Right lobe of liver (tissue), 6 donors: ENCODE measurements at regions not wholly inside any gene's neighbourhood (a gene's known extent, or its start where the extent isn't known, plus 50 kb on each side); places are given as distances from the start of the nearest gene placed in this dataset.

ENCODE experiments used
- ATAC-seq, 4 donors: fragments of 200-7000 bp; cut with Tn5 transposase; one replicate each; pipeline ENCODE4 v1.9.1; 2020; ENCODE audit warnings: mild to moderate bottlenecking in 4 of 4, moderate library complexity in 4 of 4
- DNase-seq, 3 donors: peaks; one replicate each; pipeline ENCODE4 v3.0.0-alpha.2; 2020
- H3K27ac ChIP-seq, 3 donors: fragments of 200-600 bp; one replicate each; pipeline ENCODE4 v1.8.0; 2022
- H3K27me3 ChIP-seq, 2 donors: fragments of 200-600 bp; one replicate each; pipeline ENCODE4 v1.8.0; 2022
- H3K36me3 ChIP-seq, 4 donors: fragments of 200-600 bp; sonication (generic) in 1 of 4; one replicate each; pipeline versions ENCODE4 v1.5.1 to v1.8.0; 2017 to 2022; ENCODE audit warnings: control low read depth in 1 of 4
- H3K4me1 ChIP-seq, 4 donors: fragments of 200-600 bp; sonication (generic) in 1 of 4; one replicate each; pipeline versions ENCODE4 v1.5.1 to v1.8.0; 2017 to 2022; ENCODE audit warnings: control low read depth in 1 of 4
- H3K4me3 ChIP-seq, 3 donors: fragments of 200-600 bp; one replicate each; pipeline ENCODE4 v1.8.0; 2022
- H3K9me3 ChIP-seq, 4 donors: fragments of 200-600 bp; sonication (generic) in 1 of 4; one replicate each; pipeline versions ENCODE4 v1.5.1 to v1.8.0; 2017 to 2022; ENCODE audit warnings: control low read depth in 1 of 4
- POLR2A ChIP-seq: fragments of 450-650 bp; IDR thresholded peaks from one replicate; pipeline ENCODE4 v1.6.1; 2017; ENCODE audit warnings: antibody characterized with exemption, mild to moderate bottlenecking
- WGBS: methylation state at CpG from one replicate; pipeline ENCODE4 v1.1.6; 2018; ENCODE audit warnings: low coverage, low lambda C conversion rate; ENCODE audit not compliant: insufficient coverage; ENCODE audit errors: missing lambda C conversion rate; 5-methylcytosine and 5-hydroxymethylcytosine counted together
- intact Hi-C, 2 donors: fragments of 100-400 bp; cut with DNase I; formaldehyde crosslinking; loops; one replicate each; pipeline versions ENCODE4 v1.11.2 to v1.14.1; 2022
- TF ChIP-seq, protein P1 (sequence below), 4 donors: fragments of 200-600 bp in 3 of 4; fragments of 450-650 bp in 1 of 4; IDR thresholded peaks; one replicate each; pipeline versions ENCODE4 v1.5.1 to v1.8.0; 2016 to 2022; ENCODE audit warnings: antibody characterized with exemption in 4 of 4, mild to moderate bottlenecking in 2 of 4
- donor health status: DM: no; HTN: yes; CAD: no.
- donor health status: DM: no; HTN: no; CAD: no.
- donor health status: DM: no; HTN: no; CAD: no.
- donor health status: DM: no; HTN: yes; CAD: no.
- donor health status: DM: no; HTN: yes; CAD: no.

DNA sequence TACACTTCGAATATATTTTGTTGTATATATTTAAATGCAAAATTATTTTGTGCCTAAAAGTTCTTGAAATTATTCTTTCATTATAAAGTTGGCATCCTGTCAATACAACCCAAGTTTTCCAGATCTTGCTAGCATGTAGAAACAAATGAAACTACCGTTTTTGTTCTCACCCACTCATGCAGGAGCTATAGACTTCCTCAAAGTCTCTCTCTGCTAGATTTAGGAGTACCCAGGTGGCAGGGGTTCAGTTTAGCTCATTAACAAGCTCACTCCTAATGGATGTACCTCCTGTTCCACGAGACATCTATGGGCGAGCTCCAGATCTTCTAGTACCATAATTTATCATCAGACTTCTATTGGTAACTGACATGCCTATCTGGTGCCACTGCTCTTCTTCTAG, 390.2 kb upstream of the POU3F1 start:
- Histone ChIP-seq H3K9me3 (no peaks in the 10 kb centered on the region), H3K27ac (no peak overlapping the region), H3K36me3 (no peaks in the 10 kb centered on the region), H3K4me3 (no peak overlapping the region), H3K27me3 (no peaks in the 10 kb centered on the region), H3K4me1 (no peaks in the 10 kb centered on the region)
- intact Hi-C loops, result no loop called here
- TF ChIP-seq, protein P1, sequence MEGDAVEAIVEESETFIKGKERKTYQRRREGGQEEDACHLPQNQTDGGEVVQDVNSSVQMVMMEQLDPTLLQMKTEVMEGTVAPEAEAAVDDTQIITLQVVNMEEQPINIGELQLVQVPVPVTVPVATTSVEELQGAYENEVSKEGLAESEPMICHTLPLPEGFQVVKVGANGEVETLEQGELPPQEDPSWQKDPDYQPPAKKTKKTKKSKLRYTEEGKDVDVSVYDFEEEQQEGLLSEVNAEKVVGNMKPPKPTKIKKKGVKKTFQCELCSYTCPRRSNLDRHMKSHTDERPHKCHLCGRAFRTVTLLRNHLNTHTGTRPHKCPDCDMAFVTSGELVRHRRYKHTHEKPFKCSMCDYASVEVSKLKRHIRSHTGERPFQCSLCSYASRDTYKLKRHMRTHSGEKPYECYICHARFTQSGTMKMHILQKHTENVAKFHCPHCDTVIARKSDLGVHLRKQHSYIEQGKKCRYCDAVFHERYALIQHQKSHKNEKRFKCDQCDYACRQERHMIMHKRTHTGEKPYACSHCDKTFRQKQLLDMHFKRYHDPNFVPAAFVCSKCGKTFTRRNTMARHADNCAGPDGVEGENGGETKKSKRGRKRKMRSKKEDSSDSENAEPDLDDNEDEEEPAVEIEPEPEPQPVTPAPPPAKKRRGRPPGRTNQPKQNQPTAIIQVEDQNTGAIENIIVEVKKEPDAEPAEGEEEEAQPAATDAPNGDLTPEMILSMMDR (IDR thresholded peaks at IDR 0.05), result no peak
- TF ChIP-seq POLR2A, result no peak
- ATAC-seq, result no peak
- no peak for DNase-seq
- 44% methylated on average over 4 of the region's 4 CpGs for WGBS

- DNase-seq (no peak), ATAC-seq (no peak)
- H3K27ac ChIP-seq, result no peak overlapping the region
- H3K36me3 ChIP-seq, result no peaks in the 10 kb centered on the region
- TF ChIP-seq POLR2A, result no peak
- TF ChIP-seq, protein P1 (IDR thresholded peaks at IDR 0.05), result no peak
- intact Hi-C loops, result no loop called here
- no peaks in the 10 kb centered on the region for H3K9me3 ChIP-seq
- no peak overlapping the region for H3K4me3 ChIP-seq
- H3K27me3 ChIP-seq, result no peaks in the 10 kb centered on the region
- no peaks in the 10 kb centered on the region for H3K4me1 ChIP-seq
- WGBS, result 78% methylated on average over 9 of the region's 9 CpGs
Observed at GRCh38 chr1:38436006-38436405, 389.4 kb upstream of the POU3F1 start.

DNA sequence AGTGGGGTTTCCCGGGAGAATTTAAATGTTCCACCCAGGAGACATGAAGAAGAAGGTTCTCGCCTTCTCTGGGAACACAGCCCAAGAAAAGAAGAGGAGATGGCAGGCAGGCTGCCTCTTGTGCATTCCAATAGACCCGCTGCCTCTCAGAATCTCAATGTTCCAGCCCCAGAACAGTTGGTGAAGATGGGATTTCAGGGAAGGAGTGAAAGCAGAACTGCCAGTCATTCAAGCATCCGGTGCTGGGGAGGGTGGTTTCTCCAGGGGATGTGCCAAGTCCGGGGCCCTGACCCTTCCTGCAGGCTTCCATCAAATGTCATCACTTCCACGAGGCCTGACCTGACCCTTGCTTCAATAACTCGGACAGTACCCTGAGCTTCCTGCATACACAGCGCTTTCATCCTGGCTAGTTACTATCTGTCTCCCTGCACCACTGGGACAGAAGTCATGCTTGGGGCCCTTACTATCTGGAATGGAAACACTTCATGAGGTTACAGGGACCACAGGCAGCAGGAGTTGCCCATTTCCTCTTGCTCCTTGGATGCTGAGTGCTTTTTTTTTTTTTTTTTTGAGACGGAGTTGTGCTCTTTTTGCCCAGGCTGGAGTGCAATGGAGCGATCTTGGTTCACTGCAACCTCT, 386.6 kb upstream of the POU3F1 start:
- Histone ChIP-seq H3K9me3 (no peaks in the 10 kb centered on the region), H3K27ac (no peak overlapping the region), H3K36me3 (no peaks in the 10 kb centered on the region), H3K4me3 (no peak overlapping the region), H3K27me3 (no peaks in the 10 kb centered on the region), H3K4me1 (no peaks in the 10 kb centered on the region)
- no peak for DNase-seq
- TF ChIP-seq, protein P1 (IDR thresholded peaks at IDR 0.05), result no peak
- TF ChIP-seq POLR2A, result no peak
- 37% methylated on average over 9 of the region's 10 CpGs for WGBS
- intact Hi-C loops, result no loop called here
- no peak for ATAC-seq

DNA sequence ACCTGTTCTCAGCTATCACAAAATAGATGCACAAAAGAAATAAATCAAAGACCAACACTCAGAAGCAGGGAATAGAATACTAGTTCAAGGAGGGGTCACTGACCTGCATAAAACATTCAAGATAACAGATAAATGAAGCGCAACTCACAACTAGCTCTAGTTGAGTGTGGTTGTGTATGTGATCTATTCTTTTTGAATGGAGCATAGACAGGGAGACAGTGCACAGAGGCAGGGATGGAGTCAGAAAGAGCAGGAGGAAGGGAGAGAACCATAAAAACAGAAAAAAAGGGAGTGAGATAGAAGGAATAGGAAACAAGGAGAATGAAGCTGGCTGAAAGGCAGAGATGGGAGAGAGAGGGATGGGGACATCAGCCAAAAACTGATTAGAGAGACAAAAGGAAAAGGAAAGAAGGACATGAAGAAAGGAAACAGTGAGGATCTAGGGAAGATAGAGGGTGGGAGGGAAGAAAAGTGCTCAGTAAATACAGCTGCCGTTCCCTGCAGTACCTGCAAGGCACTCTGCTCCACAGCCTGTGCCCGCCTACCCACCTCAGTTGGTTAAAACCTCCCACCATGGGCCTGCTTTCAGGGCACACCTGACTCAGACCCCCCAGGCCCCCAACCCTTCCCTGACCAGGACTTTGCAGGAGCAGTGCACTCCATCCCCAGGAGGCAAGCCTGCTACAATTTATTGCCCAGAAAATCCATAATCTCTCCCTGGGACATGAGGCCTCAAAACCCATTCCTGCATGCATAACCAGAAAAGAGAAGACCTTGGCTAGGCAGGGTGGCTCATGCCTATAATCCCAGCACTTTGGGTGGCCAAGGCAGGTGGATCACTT, 385.2 kb upstream of the POU3F1 start:
- no peak for TF ChIP-seq POLR2A
- TF ChIP-seq, protein P1 (IDR thresholded peaks at IDR 0.05), result no peak
- DNase-seq (no peak), ATAC-seq (no peak)
- H3K36me3 ChIP-seq, result no peaks in the 10 kb centered on the region
- H3K9me3 ChIP-seq, result no peaks in the 10 kb centered on the region
- intact Hi-C loops, result no loop called here
- no peak overlapping the region for H3K27ac ChIP-seq
- no peaks in the 10 kb centered on the region for H3K27me3 ChIP-seq
- 56% methylated on average over 1 of the region's 3 CpGs for WGBS
- H3K4me1 ChIP-seq, result no peaks in the 10 kb centered on the region
- no peak overlapping the region for H3K4me3 ChIP-seq
